ENCODE measurements at regions not wholly inside any gene's neighbourhood (a gene's known extent, or its start where the extent isn't known, plus 50 kb on each side); places are given as distances from the start of the nearest gene placed in this dataset.

DNA sequence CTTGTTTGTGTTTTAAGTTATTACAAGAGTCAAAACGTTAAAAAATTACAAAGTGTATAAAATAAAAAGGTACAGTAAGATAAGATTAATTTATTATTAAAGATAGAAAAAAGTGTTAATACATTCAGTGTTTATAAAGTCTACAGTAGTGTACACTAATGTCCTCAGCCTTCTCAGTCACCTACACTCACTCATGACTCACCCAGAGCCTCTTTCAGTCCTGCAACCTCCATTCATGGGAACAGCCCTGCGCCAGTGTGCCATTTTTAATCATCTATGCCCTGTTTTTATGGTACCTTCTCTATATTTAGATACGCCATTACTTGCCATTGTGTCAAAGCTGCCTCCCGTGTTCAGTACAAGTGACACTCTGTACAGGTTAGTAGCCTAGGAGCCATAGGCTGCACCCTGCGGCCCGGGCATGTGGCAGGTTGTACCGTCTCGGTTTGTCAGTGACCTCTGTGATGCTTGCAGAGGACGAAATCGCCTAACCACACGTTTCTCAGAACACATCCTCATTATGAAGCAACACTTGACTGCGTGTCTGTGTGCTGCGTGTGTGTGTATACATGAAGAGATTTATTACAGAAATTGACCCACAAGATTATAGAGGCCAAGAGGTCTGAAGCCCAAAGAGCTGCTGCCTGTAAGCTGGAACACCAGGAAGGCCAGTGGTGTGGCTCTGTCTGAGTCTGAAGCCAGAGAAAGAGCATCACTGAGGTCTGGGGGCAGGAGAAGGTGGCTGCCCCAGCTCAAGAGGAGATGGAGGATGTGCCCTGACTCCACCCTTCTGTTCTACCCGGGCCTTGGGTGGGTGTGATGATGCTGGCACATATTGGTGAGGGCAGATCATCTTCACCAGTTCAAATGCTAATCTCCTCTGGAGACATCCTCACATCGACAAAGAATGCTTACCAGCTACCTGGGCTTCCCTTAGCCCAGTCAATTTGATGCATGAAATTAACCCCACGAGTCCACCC lies 116.6 kb upstream of the C14orf180 start:
- H3K9me3 ChIP-seq (ENCODE audit: low read depth, low read length, poor library complexity, severe bottlenecking): no peaks in the 10 kb centered on the region
- intact Hi-C loops (cut with micrococcal nuclease; ENCODE audit: unreplicated experiment): no loop called here
- ChIA-PET POLR2A (ENCODE audit: low non-redundant PET) (no interaction called here), CTCF (no interaction called here)
- no peak for DNase-seq (ENCODE audit: low spot score)
- no peak overlapping the region for H3K27ac ChIP-seq (ENCODE audit: low read depth, low read length, poor library complexity, severe bottlenecking)
- H3K4me3 ChIP-seq (ENCODE audit: low read depth, low read length, poor library complexity, severe bottlenecking): no peak overlapping the region
- no TSS peak for BruUV-seq (replicated peaks)
- H3K27me3 ChIP-seq (replicated peaks; ENCODE audit: insufficient read depth, low read depth, low read length, poor library complexity): peaks cover 49% of the 10 kb centered on the region
- no peaks in the 10 kb centered on the region for H3K4me1 ChIP-seq (ENCODE audit: insufficient read depth, low read length, poor library complexity, severe bottlenecking)
- TF ChIP-seq EZH2 (IDR thresholded peaks at IDR 0.05; ENCODE audit: borderline replicate concordance, low read depth, low read length, poor library complexity, severe bottlenecking): no peak
- TF ChIP-seq, protein P1, sequence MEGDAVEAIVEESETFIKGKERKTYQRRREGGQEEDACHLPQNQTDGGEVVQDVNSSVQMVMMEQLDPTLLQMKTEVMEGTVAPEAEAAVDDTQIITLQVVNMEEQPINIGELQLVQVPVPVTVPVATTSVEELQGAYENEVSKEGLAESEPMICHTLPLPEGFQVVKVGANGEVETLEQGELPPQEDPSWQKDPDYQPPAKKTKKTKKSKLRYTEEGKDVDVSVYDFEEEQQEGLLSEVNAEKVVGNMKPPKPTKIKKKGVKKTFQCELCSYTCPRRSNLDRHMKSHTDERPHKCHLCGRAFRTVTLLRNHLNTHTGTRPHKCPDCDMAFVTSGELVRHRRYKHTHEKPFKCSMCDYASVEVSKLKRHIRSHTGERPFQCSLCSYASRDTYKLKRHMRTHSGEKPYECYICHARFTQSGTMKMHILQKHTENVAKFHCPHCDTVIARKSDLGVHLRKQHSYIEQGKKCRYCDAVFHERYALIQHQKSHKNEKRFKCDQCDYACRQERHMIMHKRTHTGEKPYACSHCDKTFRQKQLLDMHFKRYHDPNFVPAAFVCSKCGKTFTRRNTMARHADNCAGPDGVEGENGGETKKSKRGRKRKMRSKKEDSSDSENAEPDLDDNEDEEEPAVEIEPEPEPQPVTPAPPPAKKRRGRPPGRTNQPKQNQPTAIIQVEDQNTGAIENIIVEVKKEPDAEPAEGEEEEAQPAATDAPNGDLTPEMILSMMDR (conservative IDR thresholded peaks at IDR 0.05; ENCODE audit: low read depth, low read length): no peak
- H3K36me3 ChIP-seq (ENCODE audit: insufficient read depth, low read length, poor library complexity, severe bottlenecking): no peaks in the 10 kb centered on the region

DNA sequence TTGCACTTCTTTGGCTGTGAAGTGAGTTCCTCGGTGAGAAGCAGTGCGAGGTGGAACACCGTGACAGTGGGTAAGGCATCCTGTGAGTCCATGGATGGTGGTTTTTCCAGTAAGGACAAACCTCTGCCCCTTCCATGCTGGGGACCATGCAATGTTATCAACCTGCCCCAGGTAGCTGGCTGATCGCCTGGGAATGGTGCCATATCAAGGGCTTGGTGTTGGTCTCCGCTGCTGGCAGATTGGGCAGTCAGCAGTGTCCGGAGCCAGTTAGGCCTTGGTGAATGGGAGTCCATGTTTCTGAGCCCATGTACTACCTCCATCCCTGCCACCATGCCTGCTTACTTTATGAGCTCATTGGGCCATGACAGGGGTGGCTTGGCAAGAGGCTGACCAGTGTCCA lies 114.7 kb upstream of the C14orf180 start:
- H3K27me3 ChIP-seq (replicated peaks; ENCODE audit: insufficient read depth, low read depth, low read length, poor library complexity): peaks cover 39% of the 10 kb centered on the region
- H3K36me3 ChIP-seq (ENCODE audit: insufficient read depth, low read length, poor library complexity, severe bottlenecking): no peaks in the 10 kb centered on the region
- TF ChIP-seq EZH2 (IDR thresholded peaks at IDR 0.05; ENCODE audit: borderline replicate concordance, low read depth, low read length, poor library complexity, severe bottlenecking): no peak
- TF ChIP-seq, protein P1 (conservative IDR thresholded peaks at IDR 0.05; ENCODE audit: low read depth, low read length): no peak
- DNase-seq (ENCODE audit: low spot score): no peak
- CTCF ChIA-PET: no interaction called here
- POLR2A ChIA-PET (ENCODE audit: low non-redundant PET): no interaction called here
- no TSS peak for BruUV-seq (replicated peaks)
- no peak overlapping the region for H3K4me3 ChIP-seq (ENCODE audit: low read depth, low read length, poor library complexity, severe bottlenecking)
- no peaks in the 10 kb centered on the region for H3K4me1 ChIP-seq (ENCODE audit: insufficient read depth, low read length, poor library complexity, severe bottlenecking)
- intact Hi-C loops (cut with micrococcal nuclease; ENCODE audit: unreplicated experiment): no loop called here
- no peak overlapping the region for H3K27ac ChIP-seq (ENCODE audit: low read depth, low read length, poor library complexity, severe bottlenecking)
- H3K9me3 ChIP-seq (ENCODE audit: low read depth, low read length, poor library complexity, severe bottlenecking): no peaks in the 10 kb centered on the region

DNA sequence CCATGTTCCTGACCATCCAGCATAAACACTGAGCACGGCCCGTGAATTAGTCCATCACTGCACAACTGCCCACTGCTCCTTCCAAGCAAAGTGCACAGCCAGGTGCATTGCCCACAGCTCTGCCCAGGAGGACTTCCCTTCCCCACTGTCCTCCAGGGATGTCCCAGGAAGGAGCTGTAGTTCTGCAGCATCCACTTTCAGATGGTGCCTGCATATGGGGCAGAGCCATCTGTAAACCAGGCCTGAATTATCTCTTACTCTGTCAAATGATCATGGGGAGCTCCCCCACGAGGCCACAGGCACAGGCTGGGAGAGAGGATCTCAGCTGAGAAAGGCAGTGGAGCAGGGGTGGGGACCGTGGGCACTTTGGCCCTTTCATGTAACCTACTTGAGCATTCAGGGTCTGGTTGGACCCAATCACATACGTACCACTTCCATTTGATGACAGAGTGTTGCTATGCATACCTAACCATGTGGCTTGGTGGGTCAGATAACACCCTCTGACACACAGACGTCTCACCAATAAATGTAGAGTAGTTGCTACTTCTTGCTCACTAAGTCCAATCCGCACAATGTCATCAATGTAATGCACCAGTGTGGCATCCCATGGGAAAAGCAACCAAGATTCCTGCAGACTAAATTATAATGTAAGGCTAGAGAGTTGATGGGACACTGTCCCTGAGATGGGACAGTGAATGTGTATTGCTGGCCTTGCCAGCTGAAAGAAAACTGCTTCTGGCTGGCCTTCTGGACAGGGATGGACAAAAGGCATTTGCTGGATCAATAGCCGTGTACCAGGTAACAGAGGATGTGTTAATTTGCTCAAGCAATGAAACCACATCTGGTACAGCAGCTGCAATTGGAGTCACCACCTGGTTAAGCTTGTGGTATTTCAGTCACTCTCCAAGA lies 113.8 kb upstream of the C14orf180 start:
- Histone ChIP-seq H3K9me3 (ENCODE audit: low read depth, low read length, poor library complexity, severe bottlenecking) (no peaks in the 10 kb centered on the region), H3K27me3 (replicated peaks; ENCODE audit: insufficient read depth, low read depth, low read length, poor library complexity) (peaks cover 30% of the 10 kb centered on the region), H3K27ac (ENCODE audit: low read depth, low read length, poor library complexity, severe bottlenecking) (no peak overlapping the region), H3K36me3 (ENCODE audit: insufficient read depth, low read length, poor library complexity, severe bottlenecking) (no peaks in the 10 kb centered on the region), H3K4me1 (ENCODE audit: insufficient read depth, low read length, poor library complexity, severe bottlenecking) (no peaks in the 10 kb centered on the region), H3K4me3 (ENCODE audit: low read depth, low read length, poor library complexity, severe bottlenecking) (no peak overlapping the region)
- TF ChIP-seq EZH2 (IDR thresholded peaks at IDR 0.05; ENCODE audit: borderline replicate concordance, low read depth, low read length, poor library complexity, severe bottlenecking): no peak
- TF ChIP-seq, protein P1 (conservative IDR thresholded peaks at IDR 0.05; ENCODE audit: low read depth, low read length): no peak
- POLR2A ChIA-PET (ENCODE audit: low non-redundant PET): no interaction called here
- CTCF ChIA-PET: no interaction called here
- intact Hi-C loops (cut with micrococcal nuclease; ENCODE audit: unreplicated experiment): no loop called here
- DNase-seq (ENCODE audit: low spot score): no peak
- no TSS peak for BruUV-seq (replicated peaks)
